ENCODE measurements at regions not wholly inside any gene's neighbourhood (a gene's known extent, or its start where the extent isn't known, plus 50 kb on each side); places are given as distances from the start of the nearest gene placed in this dataset.

DNA sequence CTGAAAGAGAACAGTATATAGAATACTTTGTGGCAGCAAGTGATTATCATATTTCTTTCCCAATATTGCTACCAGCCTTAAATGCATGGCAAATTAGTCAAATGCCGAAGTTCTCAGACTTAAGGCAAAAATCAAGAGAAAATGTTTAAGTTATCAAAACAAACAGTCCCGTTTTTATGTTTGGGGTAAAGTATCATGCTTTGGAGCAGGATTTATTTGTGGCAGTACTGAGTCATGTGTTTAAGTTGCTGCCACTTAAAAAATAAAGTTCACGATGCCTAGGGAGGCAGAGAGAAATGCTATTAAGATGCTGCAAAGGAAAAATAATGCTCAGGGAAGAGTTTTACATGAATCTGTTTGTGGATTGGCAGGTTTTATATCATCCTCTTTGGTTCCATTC, 417.4 kb upstream of the MDFIC2 start:
- TF ChIP-seq CBFA2T2 (conservative IDR thresholded peaks at IDR 0.05) (no peak), RBM15 (IDR thresholded peaks at IDR 0.05; ENCODE audit: insufficient read depth, low read length) (no peak), EP400 (IDR thresholded peaks at IDR 0.05) (no peak), BRD4 (IDR thresholded peaks at IDR 0.05) (no peak), POLR2A (conservative IDR thresholded peaks at IDR 0.05) (no peak), STAT5B (CRISPR knock-in tag; IDR thresholded peaks at IDR 0.05) (no peak), NFE2L1 (tag; IDR thresholded peaks at IDR 0.05; ENCODE audit: borderline replicate concordance, low read depth) (no peak), ZNF695 (CRISPR knock-in tag; IDR thresholded peaks at IDR 0.05) (no peak), NCOA2 (IDR thresholded peaks at IDR 0.05; ENCODE audit: partially characterized antibody in 2 of 2) (no peak)
- TF ChIP-seq, protein P1, sequence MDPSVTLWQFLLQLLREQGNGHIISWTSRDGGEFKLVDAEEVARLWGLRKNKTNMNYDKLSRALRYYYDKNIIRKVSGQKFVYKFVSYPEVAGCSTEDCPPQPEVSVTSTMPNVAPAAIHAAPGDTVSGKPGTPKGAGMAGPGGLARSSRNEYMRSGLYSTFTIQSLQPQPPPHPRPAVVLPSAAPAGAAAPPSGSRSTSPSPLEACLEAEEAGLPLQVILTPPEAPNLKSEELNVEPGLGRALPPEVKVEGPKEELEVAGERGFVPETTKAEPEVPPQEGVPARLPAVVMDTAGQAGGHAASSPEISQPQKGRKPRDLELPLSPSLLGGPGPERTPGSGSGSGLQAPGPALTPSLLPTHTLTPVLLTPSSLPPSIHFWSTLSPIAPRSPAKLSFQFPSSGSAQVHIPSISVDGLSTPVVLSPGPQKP (CRISPR knock-in tag; IDR thresholded peaks at IDR 0.05), result no peak
- TF ChIP-seq, protein P2, sequence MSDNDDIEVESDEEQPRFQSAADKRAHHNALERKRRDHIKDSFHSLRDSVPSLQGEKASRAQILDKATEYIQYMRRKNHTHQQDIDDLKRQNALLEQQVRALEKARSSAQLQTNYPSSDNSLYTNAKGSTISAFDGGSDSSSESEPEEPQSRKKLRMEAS (CRISPR knock-in tag; IDR thresholded peaks at IDR 0.05), result no peak
- TF ChIP-seq, protein P3, sequence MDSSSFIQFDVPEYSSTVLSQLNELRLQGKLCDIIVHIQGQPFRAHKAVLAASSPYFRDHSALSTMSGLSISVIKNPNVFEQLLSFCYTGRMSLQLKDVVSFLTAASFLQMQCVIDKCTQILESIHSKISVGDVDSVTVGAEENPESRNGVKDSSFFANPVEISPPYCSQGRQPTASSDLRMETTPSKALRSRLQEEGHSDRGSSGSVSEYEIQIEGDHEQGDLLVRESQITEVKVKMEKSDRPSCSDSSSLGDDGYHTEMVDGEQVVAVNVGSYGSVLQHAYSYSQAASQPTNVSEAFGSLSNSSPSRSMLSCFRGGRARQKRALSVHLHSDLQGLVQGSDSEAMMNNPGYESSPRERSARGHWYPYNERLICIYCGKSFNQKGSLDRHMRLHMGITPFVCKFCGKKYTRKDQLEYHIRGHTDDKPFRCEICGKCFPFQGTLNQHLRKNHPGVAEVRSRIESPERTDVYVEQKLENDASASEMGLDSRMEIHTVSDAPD (CRISPR knock-in tag; IDR thresholded peaks at IDR 0.05), result no peak
- TF ChIP-seq, protein P4, sequence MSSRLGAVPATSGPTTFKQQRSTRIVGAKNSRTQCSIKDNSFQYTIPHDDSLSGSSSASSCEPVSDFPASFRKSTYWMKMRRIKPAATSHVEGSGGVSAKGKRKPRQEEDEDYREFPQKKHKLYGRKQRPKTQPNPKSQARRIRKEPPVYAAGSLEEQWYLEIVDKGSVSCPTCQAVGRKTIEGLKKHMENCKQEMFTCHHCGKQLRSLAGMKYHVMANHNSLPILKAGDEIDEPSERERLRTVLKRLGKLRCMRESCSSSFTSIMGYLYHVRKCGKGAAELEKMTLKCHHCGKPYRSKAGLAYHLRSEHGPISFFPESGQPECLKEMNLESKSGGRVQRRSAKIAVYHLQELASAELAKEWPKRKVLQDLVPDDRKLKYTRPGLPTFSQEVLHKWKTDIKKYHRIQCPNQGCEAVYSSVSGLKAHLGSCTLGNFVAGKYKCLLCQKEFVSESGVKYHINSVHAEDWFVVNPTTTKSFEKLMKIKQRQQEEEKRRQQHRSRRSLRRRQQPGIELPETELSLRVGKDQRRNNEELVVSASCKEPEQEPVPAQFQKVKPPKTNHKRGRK (tag; IDR thresholded peaks at IDR 0.05), result no peak
